ENCODE measurements at regions not wholly inside any gene's neighbourhood (a gene's known extent, or its start where the extent isn't known, plus 50 kb on each side); places are given as distances from the start of the nearest gene placed in this dataset.

GRCh38 chr2:402721-403120 is 114.8 kb upstream of the ALKAL2 start:
- Histone ChIP-seq H3K4me1 (ENCODE audit: control insufficient read depth, extremely low read depth, insufficient read depth, low read length) (no peaks in the 10 kb centered on the region), H3K9me1 (replicated peaks; ENCODE audit: control insufficient read depth, extremely low read depth, insufficient read depth, low read length) (no peaks in the 10 kb centered on the region), H3K4me3 (replicated peaks in 1 of 3; ENCODE audit: insufficient read depth in 1 of 3, low read depth in 1 of 3, low read length in 3 of 3) (no peak overlapping the region), H3K9ac (replicated peaks; ENCODE audit: extremely low read depth, insufficient read depth, low read length) (no peak overlapping the region), H2AFZ (ENCODE audit: low read depth, low read length) (no peak overlapping the region), H3K27me3 (ENCODE audit: control insufficient read depth in 2 of 2, insufficient read depth in 2 of 2, low read length in 2 of 2) (no peaks in the 10 kb centered on the region), H3K9me3 (replicated peaks; ENCODE audit: control insufficient read depth, insufficient read depth, low read length) (no peaks in the 10 kb centered on the region), H3K36me3 (ENCODE audit: control insufficient read depth in 2 of 2, extremely low read depth in 1 of 2, insufficient read depth in 2 of 2, low read length in 2 of 2) (no peaks in the 10 kb centered on the region), H3K4me2 (ENCODE audit: insufficient read depth, low read length) (no peak overlapping the region), H3K79me2 (ENCODE audit: control insufficient read depth, insufficient read depth, low read length) (no peaks in the 10 kb centered on the region), H4K20me1 (replicated peaks; ENCODE audit: control insufficient read depth, extremely low read depth, insufficient read depth, low read length) (no peaks in the 10 kb centered on the region), H3K27ac (ENCODE audit: insufficient read depth, low read depth, low read length) (no peak overlapping the region)
- FAIRE-seq (no peak), DNase-seq (ENCODE audit: low read depth, low spot score) (no peak)
- BruUV-seq (replicated peaks), result no TSS peak
- ChIA-PET POLR2A (no interaction called here), CTCF (no interaction called here)
- TF ChIP-seq GATA2 (IDR thresholded peaks at IDR 0.05; ENCODE audit: insufficient read depth, insufficient read length, low read depth, low read length) (no peak), JUN (IDR thresholded peaks at IDR 0.05; ENCODE audit: borderline replicate concordance, insufficient read depth, insufficient read length, low read depth) (no peak), MYC (IDR thresholded peaks at IDR 0.05; ENCODE audit: low read depth, low read length) (no peak), MAX (IDR thresholded peaks at IDR 0.05; ENCODE audit: insufficient read depth, insufficient read length) (no peak), FOS (IDR thresholded peaks at IDR 0.05; ENCODE audit: borderline replicate concordance, insufficient read depth, low read length) (no peak), EZH2 (IDR thresholded peaks at IDR 0.05; ENCODE audit: borderline replicate concordance, low read depth, low read length, severe bottlenecking) (no peak), POLR2AphosphoS5 (IDR thresholded peaks at IDR 0.05; ENCODE audit: insufficient read depth, low read depth, low read length) (no peak), CTCF (IDR thresholded peaks at IDR 0.05; ENCODE audit: extremely low read depth in 1 of 2, insufficient read depth in 1 of 2, low read depth in 1 of 2, low read length in 2 of 2) (no peak), POLR2A (IDR thresholded peaks at IDR 0.05; ENCODE audit: low read depth, low read length) (no peak)
- dilution Hi-C loops (cut with MboI; ENCODE audit: extremely low pct_ligation_motif_present, low sequenced_read_pairs) (no loop called here), intact Hi-C loops (cut with micrococcal nuclease) (no loop called here)

All from endothelial cell of umbilical vein (primary cell).